OCI-LY3 (cell line): ENCODE measurements at regions not wholly inside any gene's neighbourhood (a gene's known extent, or its start where the extent isn't known, plus 50 kb on each side); places are given as distances from the start of the nearest gene placed in this dataset.

ENCODE experiments used
- CTCF ChIP-seq: fragments of 200-600, 300-600 bp; sonication (generic); IDR thresholded peaks from 2 replicates; pipeline ENCODE4 v1.5.1; 2014; ENCODE audit warnings: antibody characterized with exemption, low read length, low read depth
- EZH2phosphoT487 ChIP-seq: fragments of 200-600 bp; shearing (Covaris generic); IDR thresholded peaks from 2 replicates; pipeline ENCODE4 v1.6.1; 2018; ENCODE audit warnings: antibody characterized with exemption, mixed run types, low read depth

DNA sequence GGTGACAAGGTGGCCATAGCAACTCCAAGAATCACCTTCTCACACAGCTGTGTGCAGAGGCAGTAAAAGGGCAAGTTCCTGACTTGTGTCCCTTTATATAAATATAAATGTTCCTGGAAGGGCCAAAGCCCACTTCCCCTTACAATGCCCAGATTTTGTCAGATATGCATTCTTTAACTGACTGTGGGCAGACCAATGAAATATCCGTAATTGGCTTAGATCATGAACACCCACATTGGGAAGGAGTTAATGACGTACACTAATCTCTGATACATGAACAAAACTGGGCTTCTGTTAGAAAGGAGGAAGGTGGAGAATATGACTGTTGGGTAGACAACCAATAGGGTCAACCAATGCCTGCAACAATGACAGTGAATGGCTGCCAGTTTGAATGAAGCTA, 397.2 kb upstream of the CLINT1 start:
- TF ChIP-seq CTCF (no peak), EZH2phosphoT487 (no peak)
